K562 (cell line): ENCODE measurements at regions not wholly inside any gene's neighbourhood (a gene's known extent, or its start where the extent isn't known, plus 50 kb on each side); places are given as distances from the start of the nearest gene placed in this dataset.

Experiments used
- BRF1 ChIP-seq: IDR thresholded peaks from 3 replicates; pipeline ENCODE4 v1.6.1; 2011; ENCODE audit warnings: borderline replicate concordance, mild to moderate bottlenecking; ENCODE audit not compliant: insufficient read length; ENCODE audit errors: extremely low read depth
- CBX3 ChIP-seq, 2 experiments: IDR thresholded peaks; 1 replicate in 1 of 2; 2 replicates in 1 of 2; pipeline ENCODE4 v1.6.1; 2012; ENCODE audit warnings: inconsistent platforms in 2 of 2, low read length in 2 of 2, borderline replicate concordance in 1 of 2, control low read depth in 1 of 2
- CTCF ChIP-seq, 3 experiments: IDR thresholded peaks in 2 of 3; conservative IDR thresholded peaks in 1 of 3; 2 replicates each; pipeline ENCODE4 v1.5.1; 2011 to 2012; ENCODE audit warnings: low read length in 3 of 3, mild to moderate bottlenecking in 3 of 3, control low read depth in 2 of 3, improper control_type of control experiment in 1 of 3, inconsistent platforms in 1 of 3, low read depth in 1 of 3, mixed read lengths in 1 of 3, moderate library complexity in 1 of 3; ENCODE audit not compliant: insufficient read depth in 2 of 3
- GABPB1 ChIP-seq: sonication (generic); formaldehyde crosslinking; IDR thresholded peaks from 2 replicates; pipeline ENCODE4 v1.8.0; 2022; ENCODE audit warnings: mild to moderate bottlenecking, missing genetic modification reagents
- POLR2A ChIP-seq: fragments of 450-650 bp; conservative IDR thresholded peaks from 2 replicates; pipeline ENCODE4 v1.6.1; 2016
- TF ChIP-seq, protein P1 (sequence below): fragments of 250-450 bp; sonication (Bioruptor Pico); IDR thresholded peaks from 2 replicates; pipeline ENCODE4 v1.5.0; 2021

DNA sequence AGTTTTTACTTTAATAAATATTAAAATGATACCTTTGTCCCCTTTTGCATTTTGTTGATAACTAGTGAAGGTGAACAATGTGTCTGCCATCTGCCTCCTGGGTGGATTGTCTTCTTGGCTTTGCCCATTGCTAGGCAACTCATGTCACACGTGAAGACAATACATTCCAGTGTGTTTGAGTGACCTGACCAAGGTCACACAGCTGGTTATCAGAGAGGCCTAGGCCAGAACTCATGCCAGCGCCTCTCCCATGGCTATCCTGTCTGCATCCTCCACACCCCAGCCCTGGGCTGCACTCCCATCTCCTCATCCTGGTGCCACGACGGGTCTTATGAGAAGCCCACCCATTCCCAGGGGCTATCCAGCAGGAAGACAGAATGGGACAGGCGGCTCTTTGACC, 108.7 kb downstream of the PLCE1 start:
- TF ChIP-seq CBX3 (IDR thresholded peaks at IDR 0.05; ENCODE audit: borderline replicate concordance in 1 of 2, low read length in 2 of 2): no peak
- TF ChIP-seq POLR2A: no peak
- TF ChIP-seq, protein P1, sequence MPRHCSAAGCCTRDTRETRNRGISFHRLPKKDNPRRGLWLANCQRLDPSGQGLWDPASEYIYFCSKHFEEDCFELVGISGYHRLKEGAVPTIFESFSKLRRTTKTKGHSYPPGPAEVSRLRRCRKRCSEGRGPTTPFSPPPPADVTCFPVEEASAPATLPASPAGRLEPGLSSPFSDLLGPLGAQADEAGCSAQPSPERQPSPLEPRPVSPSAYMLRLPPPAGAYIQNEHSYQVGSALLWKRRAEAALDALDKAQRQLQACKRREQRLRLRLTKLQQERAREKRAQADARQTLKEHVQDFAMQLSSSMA (CRISPR knock-in tag): no peak
- TF ChIP-seq GABPB1 (CRISPR knock-in tag): no peak
- TF ChIP-seq BRF1: no peak
- no peak for TF ChIP-seq CTCF (IDR thresholded peaks at IDR 0.05 in 2 of 3, conservative IDR thresholded peaks at IDR 0.05 in 1 of 3; ENCODE audit: insufficient read depth in 2 of 3, low read depth in 1 of 3, low read length in 3 of 3)
